ENCODE measurements at regions not wholly inside any gene's neighbourhood (a gene's known extent, or its start where the extent isn't known, plus 50 kb on each side); places are given as distances from the start of the nearest gene placed in this dataset.

- no peak for DNase-seq (ENCODE audit: low read depth)
Observed at GRCh38 chr4:187577941-187578480, 417.6 kb upstream of the ZFP42 start.

GRCh38 chr4:187586892-187587291, 408.7 kb upstream of the ZFP42 start:
- DNase-seq (ENCODE audit: low read depth): no peak

GRCh38 chr4:187598196-187598595, 397.4 kb upstream of the ZFP42 start:
- DNase-seq (ENCODE audit: low read depth): peak; percentile 7

- DNase-seq (ENCODE audit: low read depth): peak; percentile 43
Observed at GRCh38 chr4:187602339-187603092, 393.1 kb upstream of the ZFP42 start.

GRCh38 chr4:187603093-187604025, 392.2 kb upstream of the ZFP42 start:
- peak; percentile 94 for DNase-seq (ENCODE audit: low read depth)

- DNase-seq (ENCODE audit: low read depth): no peak
Observed at GRCh38 chr4:187604984-187605383, 390.6 kb upstream of the ZFP42 start.

- DNase-seq (ENCODE audit: low read depth): peak; percentile 49
Observed at GRCh38 chr4:187606581-187606980, 389.0 kb upstream of the ZFP42 start.

GRCh38 chr4:187608001-187608421, 387.6 kb upstream of the ZFP42 start:
- peak; percentile 61 for DNase-seq (ENCODE audit: low read depth)

- no peak for DNase-seq (ENCODE audit: low read depth)
Observed at GRCh38 chr4:187612301-187612700, 383.3 kb upstream of the ZFP42 start.

- no peak for DNase-seq (ENCODE audit: low read depth)
Observed at GRCh38 chr4:187613089-187613839, 382.3 kb upstream of the ZFP42 start.

GRCh38 chr4:187615972-187616371, 379.6 kb upstream of the ZFP42 start:
- no peak for DNase-seq (ENCODE audit: low read depth)

- DNase-seq (ENCODE audit: low read depth): no peak
Observed at GRCh38 chr4:187617113-187617512, 378.5 kb upstream of the ZFP42 start.

GRCh38 chr4:187618701-187619281, 376.8 kb upstream of the ZFP42 start:
- DNase-seq (ENCODE audit: low read depth): peak; percentile 20

- no peak for DNase-seq (ENCODE audit: low read depth)
Observed at GRCh38 chr4:187619319-187619718, 376.3 kb upstream of the ZFP42 start.

GRCh38 chr4:187632260-187632995, 363.1 kb upstream of the ZFP42 start:
- no peak for DNase-seq (ENCODE audit: low read depth)

- no peak for DNase-seq (ENCODE audit: low read depth)
Observed at GRCh38 chr4:187633245-187633644, 362.3 kb upstream of the ZFP42 start.

GRCh38 chr4:187656959-187657358, 338.6 kb upstream of the ZFP42 start:
- peak; percentile 77 for DNase-seq (ENCODE audit: low read depth)

GRCh38 chr4:187663076-187663475, 332.5 kb upstream of the ZFP42 start:
- DNase-seq (ENCODE audit: low read depth): peak; percentile 17

- no peak for DNase-seq (ENCODE audit: low read depth)
Observed at GRCh38 chr4:187664011-187664410, 331.6 kb upstream of the ZFP42 start.

GRCh38 chr4:187665086-187665485, 330.5 kb upstream of the ZFP42 start:
- DNase-seq (ENCODE audit: low read depth): no peak

GRCh38 chr4:187666034-187666433, 329.5 kb upstream of the ZFP42 start:
- no peak for DNase-seq (ENCODE audit: low read depth)

Measured in amniotic epithelial cell (primary cell).